ENCODE measurements at regions not wholly inside any gene's neighbourhood (a gene's known extent, or its start where the extent isn't known, plus 50 kb on each side); places are given as distances from the start of the nearest gene placed in this dataset.

DNA sequence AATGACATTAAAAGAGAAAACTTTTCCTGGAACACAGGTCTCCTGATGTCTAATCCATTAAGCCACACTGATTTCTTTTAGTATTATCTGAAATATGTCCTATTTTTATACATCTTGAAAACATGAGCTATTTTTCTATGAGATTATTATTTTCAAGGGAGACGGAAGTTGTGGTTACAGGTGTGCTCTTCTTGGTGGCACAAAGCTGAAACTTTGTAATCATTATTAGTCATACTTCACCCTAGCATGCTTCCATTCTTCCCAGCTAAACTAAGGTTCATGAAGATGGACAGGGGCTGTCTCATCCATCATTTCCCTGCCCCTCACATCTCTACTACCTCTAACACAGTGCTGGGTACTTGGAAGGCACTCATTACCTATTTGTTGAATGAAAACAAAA is 85.6 kb upstream of the POU1F1 start:
- no peak overlapping the region for H3K4me2 ChIP-seq (ENCODE audit: low read length)
- H3K27ac ChIP-seq (ENCODE audit: low read length) = no peak overlapping the region
- H3K27me3 ChIP-seq (ENCODE audit: low read depth, low read length) = no peaks in the 10 kb centered on the region
- no peak overlapping the region for H2AFZ ChIP-seq (ENCODE audit: low read depth, low read length)
- no peak overlapping the region for H3K4me3 ChIP-seq (ENCODE audit: low read length)
- H3K4me1 ChIP-seq (ENCODE audit: low read length) = peaks cover 4% of the 10 kb centered on the region; the same call in 1 of the 2 replicates
- no peaks in the 10 kb centered on the region for H3K9me3 ChIP-seq (ENCODE audit: insufficient read depth, low read length)
- TF ChIP-seq EZH2phosphoT487 (IDR thresholded peaks at IDR 0.05; ENCODE audit: low read depth) = no peak
- TF ChIP-seq, protein P1, sequence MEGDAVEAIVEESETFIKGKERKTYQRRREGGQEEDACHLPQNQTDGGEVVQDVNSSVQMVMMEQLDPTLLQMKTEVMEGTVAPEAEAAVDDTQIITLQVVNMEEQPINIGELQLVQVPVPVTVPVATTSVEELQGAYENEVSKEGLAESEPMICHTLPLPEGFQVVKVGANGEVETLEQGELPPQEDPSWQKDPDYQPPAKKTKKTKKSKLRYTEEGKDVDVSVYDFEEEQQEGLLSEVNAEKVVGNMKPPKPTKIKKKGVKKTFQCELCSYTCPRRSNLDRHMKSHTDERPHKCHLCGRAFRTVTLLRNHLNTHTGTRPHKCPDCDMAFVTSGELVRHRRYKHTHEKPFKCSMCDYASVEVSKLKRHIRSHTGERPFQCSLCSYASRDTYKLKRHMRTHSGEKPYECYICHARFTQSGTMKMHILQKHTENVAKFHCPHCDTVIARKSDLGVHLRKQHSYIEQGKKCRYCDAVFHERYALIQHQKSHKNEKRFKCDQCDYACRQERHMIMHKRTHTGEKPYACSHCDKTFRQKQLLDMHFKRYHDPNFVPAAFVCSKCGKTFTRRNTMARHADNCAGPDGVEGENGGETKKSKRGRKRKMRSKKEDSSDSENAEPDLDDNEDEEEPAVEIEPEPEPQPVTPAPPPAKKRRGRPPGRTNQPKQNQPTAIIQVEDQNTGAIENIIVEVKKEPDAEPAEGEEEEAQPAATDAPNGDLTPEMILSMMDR (IDR thresholded peaks at IDR 0.05; ENCODE audit: low read depth, low read length) = no peak
- no peaks in the 10 kb centered on the region for H4K20me1 ChIP-seq (ENCODE audit: insufficient read depth, low read length)
- H3K9ac ChIP-seq (ENCODE audit: low read length) = no peak overlapping the region
- H3K36me3 ChIP-seq (replicated peaks; ENCODE audit: low read depth, low read length) = no peaks in the 10 kb centered on the region
- no peaks in the 10 kb centered on the region for H3K79me2 ChIP-seq (ENCODE audit: low read length)

DNA sequence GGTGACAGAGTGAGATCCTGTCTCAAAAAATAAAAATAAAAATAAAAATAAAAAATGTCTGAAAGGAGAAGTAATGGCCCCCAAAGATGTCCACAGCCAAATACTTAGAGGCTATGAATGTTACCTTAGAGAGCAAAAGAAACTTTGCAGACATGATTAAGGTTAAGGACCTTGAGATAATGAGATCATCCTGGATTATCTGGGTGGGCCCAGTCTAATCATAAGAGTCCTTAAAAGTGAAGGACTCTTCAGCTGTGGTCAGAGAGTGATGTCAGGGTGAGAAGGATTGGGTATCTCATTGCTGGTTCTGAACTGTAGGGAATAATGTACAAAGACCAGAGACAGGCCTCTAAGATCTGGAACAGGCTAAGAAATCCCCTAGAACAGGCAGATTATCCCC is 84.9 kb upstream of the POU1F1 start:
- Histone ChIP-seq H3K9me3 (ENCODE audit: insufficient read depth, low read length) (no peaks in the 10 kb centered on the region), H3K9ac (ENCODE audit: low read length) (no peak overlapping the region), H3K27me3 (ENCODE audit: low read depth, low read length) (no peaks in the 10 kb centered on the region), H3K27ac (ENCODE audit: low read length) (no peak overlapping the region), H2AFZ (ENCODE audit: low read depth, low read length) (no peak overlapping the region), H3K4me3 (ENCODE audit: low read length) (no peak overlapping the region), H3K36me3 (replicated peaks; ENCODE audit: low read depth, low read length) (no peaks in the 10 kb centered on the region), H3K4me1 (ENCODE audit: low read length) (peaks cover 4% of the 10 kb centered on the region; the same call in 1 of the 2 replicates), H3K4me2 (ENCODE audit: low read length) (no peak overlapping the region), H4K20me1 (ENCODE audit: insufficient read depth, low read length) (no peaks in the 10 kb centered on the region), H3K79me2 (ENCODE audit: low read length) (no peaks in the 10 kb centered on the region)
- TF ChIP-seq EZH2phosphoT487 (IDR thresholded peaks at IDR 0.05; ENCODE audit: low read depth) = no peak
- TF ChIP-seq, protein P1 (IDR thresholded peaks at IDR 0.05; ENCODE audit: low read depth, low read length) = no peak

DNA sequence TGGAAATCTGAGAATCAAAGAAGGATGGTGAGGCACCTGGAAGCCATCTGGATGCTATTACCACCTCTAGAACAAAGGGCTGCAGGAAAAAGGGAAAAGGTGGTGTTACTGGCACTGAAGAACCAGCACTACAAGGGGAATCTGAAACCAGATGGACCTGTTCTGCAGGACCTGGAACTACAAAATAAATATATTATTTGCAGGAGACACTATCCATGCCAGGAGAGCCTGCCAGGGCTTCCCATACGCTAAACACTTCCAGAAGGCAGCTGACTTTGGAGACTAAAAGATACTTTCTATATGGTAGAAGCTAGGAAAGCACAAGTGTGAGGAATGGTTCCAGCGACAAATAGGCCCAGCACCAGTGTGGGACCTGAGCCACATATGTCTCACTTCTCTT is 83.4 kb upstream of the POU1F1 start:
- Histone ChIP-seq H3K4me1 (ENCODE audit: low read length) (peaks cover 4% of the 10 kb centered on the region; the same call in 1 of the 2 replicates), H3K79me2 (ENCODE audit: low read length) (no peaks in the 10 kb centered on the region), H3K9ac (ENCODE audit: low read length) (no peak overlapping the region), H3K27me3 (ENCODE audit: low read depth, low read length) (no peaks in the 10 kb centered on the region), H2AFZ (ENCODE audit: low read depth, low read length) (no peak overlapping the region), H3K4me2 (ENCODE audit: low read length) (no peak overlapping the region), H3K36me3 (replicated peaks; ENCODE audit: low read depth, low read length) (no peaks in the 10 kb centered on the region), H3K9me3 (ENCODE audit: insufficient read depth, low read length) (no peaks in the 10 kb centered on the region; the same call in 1 of the 2 replicates), H3K27ac (ENCODE audit: low read length) (no peak overlapping the region), H4K20me1 (ENCODE audit: insufficient read depth, low read length) (no peaks in the 10 kb centered on the region), H3K4me3 (ENCODE audit: low read length) (no peak overlapping the region)
- TF ChIP-seq, protein P1 (IDR thresholded peaks at IDR 0.05; ENCODE audit: low read depth, low read length) = no peak
- TF ChIP-seq EZH2phosphoT487 (IDR thresholded peaks at IDR 0.05; ENCODE audit: low read depth) = no peak

DNA sequence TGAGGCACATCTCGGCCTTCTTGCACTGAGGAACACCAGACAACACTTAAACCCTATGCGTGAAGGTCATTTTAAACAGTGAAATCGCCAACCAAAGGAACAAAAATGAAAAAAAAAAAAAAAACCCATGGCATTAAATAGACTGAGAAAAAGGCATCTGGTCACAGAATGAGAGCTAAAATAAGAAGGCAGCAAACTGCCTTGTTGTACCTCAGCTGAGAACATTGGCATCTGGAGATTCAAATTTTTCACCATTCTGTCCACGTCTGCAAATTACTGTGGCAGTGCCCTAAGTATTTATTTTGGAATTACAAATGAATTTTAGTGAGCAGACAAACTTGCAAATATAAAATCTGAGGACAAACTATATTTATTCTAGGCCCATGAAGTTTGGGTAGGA is 82.6 kb upstream of the POU1F1 start:
- Histone ChIP-seq H2AFZ (ENCODE audit: low read depth, low read length) (no peak overlapping the region), H4K20me1 (ENCODE audit: insufficient read depth, low read length) (no peaks in the 10 kb centered on the region), H3K9me3 (ENCODE audit: insufficient read depth, low read length) (no peaks in the 10 kb centered on the region; the same call in 1 of the 2 replicates), H3K79me2 (ENCODE audit: low read length) (no peaks in the 10 kb centered on the region), H3K9ac (ENCODE audit: low read length) (no peak overlapping the region), H3K4me1 (ENCODE audit: low read length) (peaks cover 4% of the 10 kb centered on the region; the same call in 1 of the 2 replicates), H3K27ac (ENCODE audit: low read length) (no peak overlapping the region), H3K4me2 (ENCODE audit: low read length) (no peak overlapping the region), H3K36me3 (replicated peaks; ENCODE audit: low read depth, low read length) (no peaks in the 10 kb centered on the region), H3K27me3 (ENCODE audit: low read depth, low read length) (no peaks in the 10 kb centered on the region), H3K4me3 (ENCODE audit: low read length) (no peak overlapping the region)
- no peak for TF ChIP-seq EZH2phosphoT487 (IDR thresholded peaks at IDR 0.05; ENCODE audit: low read depth)
- TF ChIP-seq, protein P1 (IDR thresholded peaks at IDR 0.05; ENCODE audit: low read depth, low read length) = no peak

Measured in OCI-LY3 (cell line).